ENCODE measurements at regions not wholly inside any gene's neighbourhood (a gene's known extent, or its start where the extent isn't known, plus 50 kb on each side); places are given as distances from the start of the nearest gene placed in this dataset.

DNA sequence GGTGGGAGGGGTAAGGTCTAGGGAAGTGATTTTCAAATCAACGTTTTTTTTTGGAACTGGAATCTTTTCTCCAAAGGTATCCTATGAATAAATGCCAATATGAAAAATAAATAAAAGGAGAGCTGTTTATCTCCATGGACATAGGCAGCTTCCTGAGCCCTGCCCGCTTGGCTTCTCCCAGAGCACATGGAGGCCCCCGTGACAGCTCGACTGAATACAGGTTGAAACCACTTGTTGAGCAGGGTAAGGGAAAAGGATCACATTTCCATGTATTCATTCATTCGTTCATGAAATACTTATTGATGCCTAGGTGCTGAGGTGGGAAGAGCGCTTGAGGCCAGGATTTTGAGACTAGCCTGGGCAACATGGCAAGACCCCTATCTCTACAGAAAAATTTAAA, 64.8 kb downstream of the MARCHF4 start:
- TF ChIP-seq, protein P1, sequence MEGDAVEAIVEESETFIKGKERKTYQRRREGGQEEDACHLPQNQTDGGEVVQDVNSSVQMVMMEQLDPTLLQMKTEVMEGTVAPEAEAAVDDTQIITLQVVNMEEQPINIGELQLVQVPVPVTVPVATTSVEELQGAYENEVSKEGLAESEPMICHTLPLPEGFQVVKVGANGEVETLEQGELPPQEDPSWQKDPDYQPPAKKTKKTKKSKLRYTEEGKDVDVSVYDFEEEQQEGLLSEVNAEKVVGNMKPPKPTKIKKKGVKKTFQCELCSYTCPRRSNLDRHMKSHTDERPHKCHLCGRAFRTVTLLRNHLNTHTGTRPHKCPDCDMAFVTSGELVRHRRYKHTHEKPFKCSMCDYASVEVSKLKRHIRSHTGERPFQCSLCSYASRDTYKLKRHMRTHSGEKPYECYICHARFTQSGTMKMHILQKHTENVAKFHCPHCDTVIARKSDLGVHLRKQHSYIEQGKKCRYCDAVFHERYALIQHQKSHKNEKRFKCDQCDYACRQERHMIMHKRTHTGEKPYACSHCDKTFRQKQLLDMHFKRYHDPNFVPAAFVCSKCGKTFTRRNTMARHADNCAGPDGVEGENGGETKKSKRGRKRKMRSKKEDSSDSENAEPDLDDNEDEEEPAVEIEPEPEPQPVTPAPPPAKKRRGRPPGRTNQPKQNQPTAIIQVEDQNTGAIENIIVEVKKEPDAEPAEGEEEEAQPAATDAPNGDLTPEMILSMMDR (IDR thresholded peaks at IDR 0.05 in 8 of 11, conservative IDR thresholded peaks at IDR 0.05 in 3 of 11): no peak
- TF ChIP-seq POLR2AphosphoS5 (IDR thresholded peaks at IDR 0.05): no peak
- TF ChIP-seq POLR2A (IDR thresholded peaks at IDR 0.05): no peak

Data from spleen (tissue), 7 donors.